ENCODE measurements at regions not wholly inside any gene's neighbourhood (a gene's known extent, or its start where the extent isn't known, plus 50 kb on each side); places are given as distances from the start of the nearest gene placed in this dataset.

DNA sequence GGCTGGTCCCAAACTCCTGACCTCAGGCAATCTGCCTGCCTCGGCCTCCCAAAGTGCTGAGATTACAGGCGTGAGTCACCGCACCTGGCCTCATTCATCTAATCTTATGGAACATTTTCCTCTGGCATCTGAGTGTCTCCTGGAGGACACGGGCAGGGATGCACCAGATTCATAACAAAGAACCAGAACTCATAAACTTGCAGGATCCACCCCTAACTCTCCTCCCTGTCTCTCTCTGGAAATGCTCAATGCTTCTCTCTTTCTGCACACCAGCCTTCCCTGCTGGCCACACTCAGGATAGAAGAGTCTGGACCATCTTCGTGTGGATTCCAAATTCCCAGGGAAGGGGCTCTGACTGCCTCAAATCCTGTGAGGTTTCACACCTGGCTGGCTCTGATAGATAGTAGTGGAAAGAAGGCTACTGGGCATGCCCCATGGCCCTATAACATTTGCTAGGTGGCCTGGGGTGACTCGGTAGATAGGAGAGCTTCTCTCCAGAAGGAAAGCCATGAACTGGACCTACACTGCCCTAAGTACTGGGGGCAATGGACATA, 483.2 kb upstream of the GYPC start:
- no peak for TF ChIP-seq EZH2 (IDR thresholded peaks at IDR 0.05; ENCODE audit: low read length, missing control alignments)
- TF ChIP-seq CTCF (conservative IDR thresholded peaks at IDR 0.05 in 1 of 2, IDR thresholded peaks at IDR 0.05 in 1 of 2; ENCODE audit: low read depth in 1 of 2, low read length in 2 of 2) = no peak

Measured in fibroblast of lung (primary cell).